ENCODE measurements at regions not wholly inside any gene's neighbourhood (a gene's known extent, or its start where the extent isn't known, plus 50 kb on each side); places are given as distances from the start of the nearest gene placed in this dataset.
A peak's percentile ranks its signal among the peaks of the same experiment; 100 is the strongest.

GRCh38 chr1:94736073-94736472 is 84.1 kb upstream of the SLC44A3 start:
- H3K36me3 ChIP-seq (ENCODE audit: insufficient read depth, low read length) = no peaks in the 10 kb centered on the region
- no peak for TF ChIP-seq EZH2 (IDR thresholded peaks at IDR 0.05; ENCODE audit: insufficient read depth, low read length)
- FAIRE-seq (no peak), DNase-seq (ENCODE audit: low read depth) (no peak)
- H3K4me1 ChIP-seq (ENCODE audit: insufficient read depth, low read length) = peaks cover 27% of the 10 kb centered on the region
- no peaks in the 10 kb centered on the region for H4K20me1 ChIP-seq (ENCODE audit: insufficient read depth, low read length)
- H3K27ac ChIP-seq (ENCODE audit: low read depth, low read length) = no peak overlapping the region
- peak overlapping the region; percentile 84 for H3K27ac Mint-ChIP-seq (ENCODE audit: unreplicated experiment)
- peaks cover 4% of the 10 kb centered on the region for H3K9me3 Mint-ChIP-seq (ENCODE audit: unreplicated experiment)
- no peaks in the 10 kb centered on the region for H3K79me2 ChIP-seq (ENCODE audit: insufficient read depth, low read length)
- peak overlapping the region; percentile 13 for H3K4me2 ChIP-seq (ENCODE audit: low read length)
- H3K4me3 ChIP-seq (ENCODE audit: insufficient read depth, low read depth, low read length) = no peak overlapping the region
- H3K27me3 Mint-ChIP-seq (ENCODE audit: low read depth, unreplicated experiment) = no peaks in the 10 kb centered on the region
- H3K4me3 Mint-ChIP-seq (ENCODE audit: unreplicated experiment) = peak overlapping the region; percentile 2
- peaks cover 4% of the 10 kb centered on the region for H3K36me3 Mint-ChIP-seq (ENCODE audit: low read depth, unreplicated experiment)
- peaks cover 66% of the 10 kb centered on the region for H3K4me1 Mint-ChIP-seq (ENCODE audit: low read depth, unreplicated experiment)
- no peak overlapping the region for H3K9ac ChIP-seq (ENCODE audit: low read length)
- no peak overlapping the region for H2AFZ ChIP-seq (ENCODE audit: low read depth, low read length)
- no peaks in the 10 kb centered on the region for H3K9me3 ChIP-seq (ENCODE audit: insufficient read depth, low read depth, low read length)
- H3K27me3 ChIP-seq (ENCODE audit: insufficient read depth, low read length) = no peaks in the 10 kb centered on the region

- Mint-ChIP-seq H3K4me3 (ENCODE audit: unreplicated experiment) (no peak overlapping the region), H3K27ac (ENCODE audit: unreplicated experiment) (peak overlapping the region; percentile 84), H3K4me1 (ENCODE audit: low read depth, unreplicated experiment) (peaks cover 62% of the 10 kb centered on the region), H3K27me3 (ENCODE audit: low read depth, unreplicated experiment) (no peaks in the 10 kb centered on the region), H3K9me3 (ENCODE audit: unreplicated experiment) (peaks cover 4% of the 10 kb centered on the region), H3K36me3 (ENCODE audit: low read depth, unreplicated experiment) (peaks cover 7% of the 10 kb centered on the region)
- H2AFZ ChIP-seq (ENCODE audit: low read depth, low read length) = no peak overlapping the region
- H3K9me3 ChIP-seq (ENCODE audit: insufficient read depth, low read depth, low read length) = no peaks in the 10 kb centered on the region
- FAIRE-seq = peak; percentile 5
- TF ChIP-seq EZH2 (IDR thresholded peaks at IDR 0.05; ENCODE audit: insufficient read depth, low read length) (no peak), CTCF (IDR thresholded peaks at IDR 0.05; ENCODE audit: insufficient read depth, low read depth, low read length) (no peak)
- DNase-seq (ENCODE audit: low read depth) = peak; percentile 90
- peaks cover 23% of the 10 kb centered on the region for H3K4me1 ChIP-seq (ENCODE audit: insufficient read depth, low read length)
- no peak overlapping the region for H3K4me3 ChIP-seq (ENCODE audit: insufficient read depth, low read depth, low read length)
- peak overlapping the region; percentile 13 for H3K9ac ChIP-seq (ENCODE audit: low read length)
- H3K4me2 ChIP-seq (ENCODE audit: low read length) = peak overlapping the region; percentile 13
- H3K36me3 ChIP-seq (ENCODE audit: insufficient read depth, low read length) = no peaks in the 10 kb centered on the region
- peak overlapping the region; percentile 49 for H3K27ac ChIP-seq (ENCODE audit: low read depth, low read length)
- H4K20me1 ChIP-seq (ENCODE audit: insufficient read depth, low read length) = no peaks in the 10 kb centered on the region
- no peaks in the 10 kb centered on the region for H3K27me3 ChIP-seq (ENCODE audit: insufficient read depth, low read length)
- H3K79me2 ChIP-seq (ENCODE audit: insufficient read depth, low read length) = no peaks in the 10 kb centered on the region
Measured at GRCh38 chr1:94734963-94735901, 84.9 kb upstream of the SLC44A3 start.

GRCh38 chr1:94731891-94732290 is 88.3 kb upstream of the SLC44A3 start:
- Histone ChIP-seq H3K9me3 (ENCODE audit: insufficient read depth, low read depth, low read length) (no peaks in the 10 kb centered on the region), H4K20me1 (ENCODE audit: insufficient read depth, low read length) (no peaks in the 10 kb centered on the region), H3K9ac (ENCODE audit: low read length) (no peak overlapping the region), H3K4me2 (ENCODE audit: low read length) (peak overlapping the region; percentile 4), H3K27ac (ENCODE audit: low read depth, low read length) (no peak overlapping the region), H3K4me3 (ENCODE audit: insufficient read depth, low read depth, low read length) (no peak overlapping the region), H3K79me2 (ENCODE audit: insufficient read depth, low read length) (no peaks in the 10 kb centered on the region), H2AFZ (ENCODE audit: low read depth, low read length) (no peak overlapping the region), H3K4me1 (ENCODE audit: insufficient read depth, low read length) (peaks cover 22% of the 10 kb centered on the region), H3K27me3 (ENCODE audit: insufficient read depth, low read length) (no peaks in the 10 kb centered on the region), H3K36me3 (ENCODE audit: insufficient read depth, low read length) (no peaks in the 10 kb centered on the region)
- FAIRE-seq (no peak), DNase-seq (ENCODE audit: low read depth) (peak; percentile 43)
- Mint-ChIP-seq H3K27ac (ENCODE audit: unreplicated experiment) (peak overlapping the region; percentile 88), H3K4me1 (ENCODE audit: low read depth, unreplicated experiment) (peaks cover 57% of the 10 kb centered on the region), H3K4me3 (ENCODE audit: unreplicated experiment) (no peak overlapping the region), H3K27me3 (ENCODE audit: low read depth, unreplicated experiment) (no peaks in the 10 kb centered on the region), H3K36me3 (ENCODE audit: low read depth, unreplicated experiment) (peaks cover 7% of the 10 kb centered on the region), H3K9me3 (ENCODE audit: unreplicated experiment) (peaks cover 6% of the 10 kb centered on the region)
- TF ChIP-seq EZH2 (IDR thresholded peaks at IDR 0.05; ENCODE audit: insufficient read depth, low read length) (no peak), CTCF (IDR thresholded peaks at IDR 0.05; ENCODE audit: insufficient read depth, low read depth, low read length) (no peak)
